OCI-LY1 (cell line): ENCODE measurements at regions not wholly inside any gene's neighbourhood (a gene's known extent, or its start where the extent isn't known, plus 50 kb on each side); places are given as distances from the start of the nearest gene placed in this dataset.

Source experiments
- EZH2 ChIP-seq: fragments of 200-600 bp; sonication (generic), shearing (Covaris generic); IDR thresholded peaks from 2 replicates; pipeline ENCODE4 v1.8.0; 2017; ENCODE audit warnings: borderline replicate concordance, mixed run types, mild to moderate bottlenecking, antibody characterized with exemption, low read length, moderate library complexity, mixed read lengths
- TF ChIP-seq, protein P1 (sequence below): fragments of 200-600 bp; sonication (generic), shearing (Covaris generic); IDR thresholded peaks from 2 replicates; pipeline ENCODE4 v1.5.1; 2017; ENCODE audit warnings: mild to moderate bottlenecking, antibody characterized with exemption, low read length, moderate library complexity, mixed read lengths

DNA sequence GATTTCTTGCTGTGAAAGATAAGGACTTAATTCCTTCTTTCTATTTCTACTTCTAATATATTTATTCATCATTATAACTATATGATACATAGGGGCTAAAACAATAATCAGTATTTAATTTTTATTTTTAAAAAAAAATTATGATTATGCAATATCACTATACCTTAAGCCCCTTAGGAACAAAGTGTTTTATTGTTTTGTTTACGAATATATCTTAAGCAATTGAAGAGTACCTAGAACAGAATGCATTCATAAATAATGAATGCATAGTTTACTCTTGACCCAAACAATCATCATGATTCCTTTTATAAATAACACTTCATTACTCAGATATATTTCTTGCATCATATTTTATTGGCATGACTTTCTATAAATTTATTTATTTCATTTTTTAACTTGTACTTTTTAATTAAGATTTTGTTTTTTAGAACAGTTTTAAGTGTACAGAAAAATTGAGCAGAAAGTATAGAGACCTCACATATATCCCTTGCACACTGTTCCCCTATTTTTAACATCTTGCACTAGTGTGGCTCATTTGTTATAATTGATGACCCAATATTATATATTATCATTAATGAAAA is 339.9 kb upstream of the SPRY2 start:
- TF ChIP-seq, protein P1, sequence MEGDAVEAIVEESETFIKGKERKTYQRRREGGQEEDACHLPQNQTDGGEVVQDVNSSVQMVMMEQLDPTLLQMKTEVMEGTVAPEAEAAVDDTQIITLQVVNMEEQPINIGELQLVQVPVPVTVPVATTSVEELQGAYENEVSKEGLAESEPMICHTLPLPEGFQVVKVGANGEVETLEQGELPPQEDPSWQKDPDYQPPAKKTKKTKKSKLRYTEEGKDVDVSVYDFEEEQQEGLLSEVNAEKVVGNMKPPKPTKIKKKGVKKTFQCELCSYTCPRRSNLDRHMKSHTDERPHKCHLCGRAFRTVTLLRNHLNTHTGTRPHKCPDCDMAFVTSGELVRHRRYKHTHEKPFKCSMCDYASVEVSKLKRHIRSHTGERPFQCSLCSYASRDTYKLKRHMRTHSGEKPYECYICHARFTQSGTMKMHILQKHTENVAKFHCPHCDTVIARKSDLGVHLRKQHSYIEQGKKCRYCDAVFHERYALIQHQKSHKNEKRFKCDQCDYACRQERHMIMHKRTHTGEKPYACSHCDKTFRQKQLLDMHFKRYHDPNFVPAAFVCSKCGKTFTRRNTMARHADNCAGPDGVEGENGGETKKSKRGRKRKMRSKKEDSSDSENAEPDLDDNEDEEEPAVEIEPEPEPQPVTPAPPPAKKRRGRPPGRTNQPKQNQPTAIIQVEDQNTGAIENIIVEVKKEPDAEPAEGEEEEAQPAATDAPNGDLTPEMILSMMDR: no peak
- no peak for TF ChIP-seq EZH2
